Colonic mucosa (tissue), 4 donors: ENCODE measurements at regions not wholly inside any gene's neighbourhood (a gene's known extent, or its start where the extent isn't known, plus 50 kb on each side); places are given as distances from the start of the nearest gene placed in this dataset.

Source experiments
- DNase-seq: peaks from one replicate; pipeline ENCODE4 v3.0.0-alpha.2; 2020
- H3K27ac ChIP-seq: fragments of 200-600 bp; one replicate; pipeline ENCODE4 v1.8.0; 2021
- H3K27me3 ChIP-seq: fragments of 200-600 bp; one replicate; pipeline ENCODE4 v1.8.0; 2021
- H3K36me3 ChIP-seq: fragments of 200-600 bp; one replicate; pipeline ENCODE4 v1.8.0; 2021
- H3K4me1 ChIP-seq: fragments of 200-600 bp; one replicate; pipeline ENCODE4 v1.8.0; 2021; ENCODE audit warnings: mild to moderate bottlenecking
- H3K4me3 ChIP-seq: fragments of 200-600 bp; one replicate; pipeline ENCODE4 v1.8.0; 2021
- H3K9ac ChIP-seq, 2 donors: one replicate each; pipeline ENCODE4 v1.7.0; 2013; ENCODE audit warnings: control low read depth in 2 of 2, low read depth in 2 of 2, low read length in 2 of 2
- H3K9me3 ChIP-seq: fragments of 200-600 bp; one replicate; pipeline ENCODE4 v1.8.0; 2021
- intact Hi-C: fragments of 100-400 bp; cut with DNase I; formaldehyde crosslinking; loops from one replicate; pipeline ENCODE4 v1.14.1; 2022
- TF ChIP-seq, protein P1 (sequence below): fragments of 200-600 bp; IDR thresholded peaks from one replicate; pipeline ENCODE4 v1.8.0; 2022; ENCODE audit warnings: antibody characterized with exemption, mild to moderate bottlenecking
- donor health status: healthy.
- donor health status: DM: no; HTN: no; CAD: no.
- donor health status: DM: no; HTN: no; CAD: no.

- Histone ChIP-seq H3K9ac (no peak overlapping the region), H3K4me1 (no peaks in the 10 kb centered on the region), H3K4me3 (no peak overlapping the region), H3K9me3 (no peaks in the 10 kb centered on the region), H3K36me3 (no peaks in the 10 kb centered on the region), H3K27ac (no peak overlapping the region), H3K27me3 (no peaks in the 10 kb centered on the region)
- DNase-seq: no peak
- intact Hi-C loops: no loop called here
- TF ChIP-seq, protein P1, sequence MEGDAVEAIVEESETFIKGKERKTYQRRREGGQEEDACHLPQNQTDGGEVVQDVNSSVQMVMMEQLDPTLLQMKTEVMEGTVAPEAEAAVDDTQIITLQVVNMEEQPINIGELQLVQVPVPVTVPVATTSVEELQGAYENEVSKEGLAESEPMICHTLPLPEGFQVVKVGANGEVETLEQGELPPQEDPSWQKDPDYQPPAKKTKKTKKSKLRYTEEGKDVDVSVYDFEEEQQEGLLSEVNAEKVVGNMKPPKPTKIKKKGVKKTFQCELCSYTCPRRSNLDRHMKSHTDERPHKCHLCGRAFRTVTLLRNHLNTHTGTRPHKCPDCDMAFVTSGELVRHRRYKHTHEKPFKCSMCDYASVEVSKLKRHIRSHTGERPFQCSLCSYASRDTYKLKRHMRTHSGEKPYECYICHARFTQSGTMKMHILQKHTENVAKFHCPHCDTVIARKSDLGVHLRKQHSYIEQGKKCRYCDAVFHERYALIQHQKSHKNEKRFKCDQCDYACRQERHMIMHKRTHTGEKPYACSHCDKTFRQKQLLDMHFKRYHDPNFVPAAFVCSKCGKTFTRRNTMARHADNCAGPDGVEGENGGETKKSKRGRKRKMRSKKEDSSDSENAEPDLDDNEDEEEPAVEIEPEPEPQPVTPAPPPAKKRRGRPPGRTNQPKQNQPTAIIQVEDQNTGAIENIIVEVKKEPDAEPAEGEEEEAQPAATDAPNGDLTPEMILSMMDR: no peak
These were observed 154.6 kb upstream of the IPO5 start for GRCh38 chr13:97798836-97799235.

DNA sequence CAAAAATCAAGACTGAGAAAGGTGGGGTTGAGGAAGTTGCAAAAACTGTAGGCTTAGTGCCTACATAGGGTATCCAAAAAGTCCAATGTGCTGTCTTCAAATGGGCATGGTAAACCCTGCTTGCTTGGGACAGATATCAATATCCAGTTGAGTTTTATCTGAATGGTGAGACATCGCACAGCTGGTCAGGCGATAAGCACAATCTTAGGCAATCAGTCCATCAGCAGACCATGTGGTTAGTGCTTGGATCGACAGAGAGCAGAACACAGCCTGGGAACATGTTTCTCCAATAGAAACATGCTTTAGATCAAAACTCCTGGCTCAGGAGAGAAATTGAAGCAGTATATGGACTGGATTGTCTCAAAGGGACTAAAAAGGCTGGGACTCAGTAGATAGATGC is 151.3 kb upstream of the IPO5 start:
- TF ChIP-seq, protein P1: no peak

DNA sequence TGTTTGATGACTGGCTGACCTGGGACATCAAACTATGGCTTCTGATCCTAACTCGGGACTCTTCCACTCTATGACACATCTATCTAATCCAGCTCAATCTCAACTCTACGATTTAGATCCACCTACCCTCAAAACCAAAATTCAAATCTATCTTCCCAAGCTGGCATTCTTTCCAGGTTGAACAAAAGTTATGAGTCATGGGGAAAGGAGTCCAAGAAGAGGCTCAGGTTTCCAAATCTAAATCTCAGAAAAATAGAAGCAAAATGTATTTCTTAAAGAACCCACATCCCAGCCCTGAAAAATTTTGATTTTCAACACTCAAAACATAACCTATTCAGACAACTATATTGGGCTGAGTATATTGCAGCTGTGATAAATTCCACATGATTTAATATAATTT is 143.9 kb upstream of the IPO5 start:
- Histone ChIP-seq H3K4me1 (no peaks in the 10 kb centered on the region), H3K4me3 (no peak overlapping the region), H3K9me3 (no peaks in the 10 kb centered on the region), H3K36me3 (no peaks in the 10 kb centered on the region), H3K9ac (no peak overlapping the region), H3K27me3 (no peaks in the 10 kb centered on the region), H3K27ac (no peak overlapping the region)
- intact Hi-C loops: no loop called here
- no peak for DNase-seq
- TF ChIP-seq, protein P1: no peak

More for the DNA sequence above, 151.3 kb upstream of the IPO5 start:
- no peak overlapping the region for H3K27ac ChIP-seq
- DNase-seq: no peak
- H3K4me3 ChIP-seq: no peak overlapping the region
- H3K36me3 ChIP-seq: no peaks in the 10 kb centered on the region
- H3K4me1 ChIP-seq: no peaks in the 10 kb centered on the region
- intact Hi-C loops: no loop called here
- no peaks in the 10 kb centered on the region for H3K27me3 ChIP-seq
- no peak overlapping the region for H3K9ac ChIP-seq
- H3K9me3 ChIP-seq: no peaks in the 10 kb centered on the region

DNA sequence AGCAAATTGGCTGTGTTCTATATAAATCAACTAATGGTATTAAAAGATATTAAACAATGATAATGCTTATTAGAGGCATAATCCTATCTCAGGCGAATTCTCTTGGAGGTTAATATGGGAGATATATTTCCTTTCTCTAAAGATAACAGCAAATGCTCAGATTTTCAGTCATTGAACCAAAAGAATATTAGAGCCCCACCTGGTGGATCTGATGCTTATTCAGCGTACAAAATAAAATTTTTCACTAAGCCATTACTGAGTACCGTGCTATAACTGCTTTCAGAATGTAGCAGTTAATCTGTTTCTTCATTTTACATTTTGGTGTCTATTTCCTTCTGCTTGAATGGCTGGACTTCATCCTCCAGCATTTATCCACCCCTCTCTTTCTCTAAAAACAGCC is 143.3 kb upstream of the IPO5 start:
- Histone ChIP-seq H3K9ac (no peak overlapping the region), H3K4me3 (no peak overlapping the region), H3K9me3 (no peaks in the 10 kb centered on the region), H3K27ac (no peak overlapping the region), H3K36me3 (no peaks in the 10 kb centered on the region), H3K4me1 (no peaks in the 10 kb centered on the region), H3K27me3 (no peaks in the 10 kb centered on the region)
- intact Hi-C loops: no loop called here
- no peak for DNase-seq
- TF ChIP-seq, protein P1: no peak

DNA sequence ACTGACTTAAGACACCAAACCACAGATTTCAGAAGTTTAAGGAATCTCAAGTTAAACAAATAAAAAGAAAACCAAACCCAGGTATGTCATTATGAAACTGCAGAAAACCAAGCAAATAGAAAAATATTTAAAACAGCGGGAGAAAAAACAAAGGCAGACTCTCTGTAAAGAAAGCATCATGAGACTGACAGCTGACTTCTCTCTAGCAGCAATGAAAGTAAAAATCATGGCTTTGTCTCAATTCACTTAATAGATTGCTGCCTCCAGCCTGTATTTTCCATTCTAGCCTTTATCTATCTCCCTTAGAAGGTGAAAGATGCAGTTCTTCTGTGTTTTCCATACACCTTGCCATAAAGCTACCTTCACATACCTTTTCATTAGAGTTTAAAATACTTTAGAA is 131.1 kb upstream of the IPO5 start:
- intact Hi-C loops: no loop called here
- no peak overlapping the region for H3K4me3 ChIP-seq

More for the DNA sequence above, 131.1 kb upstream of the IPO5 start:
- no peak for DNase-seq
- TF ChIP-seq, protein P1: no peak
- Histone ChIP-seq H3K27ac (no peak overlapping the region), H3K27me3 (no peaks in the 10 kb centered on the region), H3K36me3 (no peaks in the 10 kb centered on the region), H3K4me1 (no peaks in the 10 kb centered on the region), H3K9ac (no peak overlapping the region), H3K9me3 (no peaks in the 10 kb centered on the region)
